CD8-positive, alpha-beta memory T cell (primary cell): ENCODE measurements at regions not wholly inside any gene's neighbourhood (a gene's known extent, or its start where the extent isn't known, plus 50 kb on each side); places are given as distances from the start of the nearest gene placed in this dataset.

ENCODE experiments used
- CTCF ChIA-PET: fragments of 350-600 bp; sonication (Branson Sonifier 250); formaldehyde crosslinking; loops from one replicate; lab custom pipeline; 2021; ENCODE audit warnings: antibody characterized with exemption; lab: Charles Lee
- POLR2A ChIA-PET: fragments of 350-600 bp; sonication (Branson Sonifier 250); formaldehyde crosslinking; loops from one replicate; lab custom pipeline; 2021; ENCODE audit warnings: antibody characterized with exemption; lab: Charles Lee
- DNase-seq, 5 donors: peaks; one replicate each; pipeline versions ENCODE4 v3.0.0 to v3.0.0-alpha.2; 2020 to 2022; ENCODE audit warnings: mixed read lengths in 1 of 5
- H3K27ac ChIP-seq: one replicate; pipeline ENCODE4 v1.7.0; 2013; ENCODE audit warnings: low read depth, mild to moderate bottlenecking, low read length, moderate library complexity
- H3K27me3 ChIP-seq: 2 replicates; pipeline ENCODE4 v1.7.0; 2013; ENCODE audit warnings: low read length, mild to moderate bottlenecking; ENCODE audit not compliant: insufficient read depth, poor library complexity, severe bottlenecking
- H3K36me3 ChIP-seq: 2 replicates; pipeline ENCODE4 v1.7.0; 2013; ENCODE audit warnings: mild to moderate bottlenecking, low read length, moderate library complexity; ENCODE audit not compliant: insufficient read depth
- H3K4me1 ChIP-seq: 2 replicates; pipeline ENCODE4 v1.7.0; 2013; ENCODE audit warnings: mild to moderate bottlenecking, low read length, moderate library complexity; ENCODE audit not compliant: insufficient read depth
- H3K4me3 ChIP-seq: 2 replicates; pipeline ENCODE4 v1.7.0; 2013; ENCODE audit warnings: mild to moderate bottlenecking, low read length
- H3K9me3 ChIP-seq: 2 replicates; pipeline ENCODE4 v1.7.0; 2013; ENCODE audit warnings: mild to moderate bottlenecking, low read length
- H3K27ac Mint-ChIP-seq, 8 donors: one replicate each; pipeline ENCODE4 v1.8.0; 2020 to 2021; ENCODE audit warnings: mixed read lengths in 8 of 8, mild to moderate bottlenecking in 6 of 8, inconsistent platforms in 3 of 8, moderate library complexity in 3 of 8
- H3K27me3 Mint-ChIP-seq, 2 donors: one replicate each; pipeline ENCODE4 v1.8.0; 2020 to 2021; ENCODE audit warnings: mixed read lengths in 2 of 2, mild to moderate bottlenecking in 1 of 2, moderate library complexity in 1 of 2
- H3K36me3 Mint-ChIP-seq, 3 donors: one replicate each; pipeline ENCODE4 v1.8.0; 2020 to 2021; ENCODE audit warnings: mixed read lengths in 3 of 3, inconsistent platforms in 1 of 3, mild to moderate bottlenecking in 1 of 3
- H3K4me1 Mint-ChIP-seq, 3 donors: one replicate each; pipeline ENCODE4 v1.8.0; 2020 to 2021; ENCODE audit warnings: mixed read lengths in 3 of 3, inconsistent platforms in 1 of 3, mild to moderate bottlenecking in 1 of 3
- H3K4me3 Mint-ChIP-seq, 7 donors: one replicate each; pipeline ENCODE4 v1.8.0; 2020 to 2021; ENCODE audit warnings: mixed read lengths in 7 of 7, mild to moderate bottlenecking in 6 of 7, moderate library complexity in 4 of 7, inconsistent platforms in 2 of 7
- H3K9me3 Mint-ChIP-seq, 5 donors: one replicate each; pipeline ENCODE4 v1.8.0; 2020 to 2022; ENCODE audit warnings: mixed read lengths in 5 of 5, mild to moderate bottlenecking in 3 of 5, moderate library complexity in 2 of 5, inconsistent platforms in 1 of 5

GRCh38 chr1:222263791-222264190 lies 284.1 kb downstream of the HHIPL2 start:
- no peak overlapping the region for H3K4me3 ChIP-seq
- peaks cover 1 to 9% of the 10 kb centered on the region in 2 donors for H3K27me3 Mint-ChIP-seq
- no peaks in the 10 kb centered on the region for H3K4me1 ChIP-seq
- no peak overlapping the region for H3K27ac ChIP-seq
- peak in 1 of 5 donors; percentile 8 for DNase-seq
- no peaks in the 10 kb centered on the region for H3K4me1 Mint-ChIP-seq
- H3K36me3 Mint-ChIP-seq = no peaks in the 10 kb centered on the region
- no peaks in the 10 kb centered on the region for H3K36me3 ChIP-seq
- no peaks in the 10 kb centered on the region for H3K9me3 ChIP-seq
- H3K9me3 Mint-ChIP-seq = no peaks in the 10 kb centered on the region
- no peak overlapping the region for H3K27ac Mint-ChIP-seq
- no peak overlapping the region for H3K4me3 Mint-ChIP-seq
- CTCF ChIA-PET = no interaction called here
- POLR2A ChIA-PET = no interaction called here
- no peaks in the 10 kb centered on the region for H3K27me3 ChIP-seq

GRCh38 chr1:222257027-222257426 lies 290.9 kb downstream of the HHIPL2 start:
- Histone ChIP-seq H3K4me3 (no peak overlapping the region), H3K4me1 (no peaks in the 10 kb centered on the region), H3K27me3 (no peaks in the 10 kb centered on the region), H3K27ac (no peak overlapping the region), H3K9me3 (no peaks in the 10 kb centered on the region), H3K36me3 (no peaks in the 10 kb centered on the region)
- H3K4me1 Mint-ChIP-seq = peaks cover 0 to 4% (median 0%) of the 10 kb centered on the region in 3 donors
- no peak overlapping the region for H3K27ac Mint-ChIP-seq
- CTCF ChIA-PET = no interaction called here
- no peaks in the 10 kb centered on the region for H3K9me3 Mint-ChIP-seq
- H3K4me3 Mint-ChIP-seq = no peak overlapping the region
- POLR2A ChIA-PET = no interaction called here
- H3K36me3 Mint-ChIP-seq = no peaks in the 10 kb centered on the region
- peaks cover 3 to 13% of the 10 kb centered on the region in 2 donors for H3K27me3 Mint-ChIP-seq
- no peak for DNase-seq

- Mint-ChIP-seq H3K27me3 (peaks cover 3 to 13% of the 10 kb centered on the region in 2 donors), H3K4me3 (no peak overlapping the region), H3K27ac (no peak overlapping the region), H3K4me1 (peaks cover 0 to 5% (median 0%) of the 10 kb centered on the region in 3 donors), H3K9me3 (no peaks in the 10 kb centered on the region), H3K36me3 (no peaks in the 10 kb centered on the region)
- DNase-seq = no peak
- no peaks in the 10 kb centered on the region for H3K27me3 ChIP-seq
- ChIA-PET POLR2A (no interaction called here), CTCF (no interaction called here)
- no peaks in the 10 kb centered on the region for H3K9me3 ChIP-seq
- H3K4me3 ChIP-seq = no peak overlapping the region
- H3K36me3 ChIP-seq = no peaks in the 10 kb centered on the region
- H3K27ac ChIP-seq = no peak overlapping the region
- no peaks in the 10 kb centered on the region for H3K4me1 ChIP-seq
Measured at GRCh38 chr1:222256058-222256457, 291.8 kb downstream of the HHIPL2 start.

GRCh38 chr1:222252788-222253187 lies 295.1 kb downstream of the HHIPL2 start:
- Histone ChIP-seq H3K27me3 (no peaks in the 10 kb centered on the region), H3K9me3 (no peaks in the 10 kb centered on the region), H3K4me1 (no peaks in the 10 kb centered on the region), H3K4me3 (no peak overlapping the region), H3K27ac (no peak overlapping the region), H3K36me3 (no peaks in the 10 kb centered on the region)
- no peak overlapping the region for H3K4me3 Mint-ChIP-seq
- peaks cover 0 to 5% (median 0%) of the 10 kb centered on the region in 3 donors for H3K4me1 Mint-ChIP-seq
- POLR2A ChIA-PET = no interaction called here
- no peaks in the 10 kb centered on the region for H3K9me3 Mint-ChIP-seq
- no peaks in the 10 kb centered on the region for H3K36me3 Mint-ChIP-seq
- no peak overlapping the region for H3K27ac Mint-ChIP-seq
- no peak for DNase-seq
- peaks cover 3 to 8% of the 10 kb centered on the region in 2 donors for H3K27me3 Mint-ChIP-seq
- CTCF ChIA-PET = no interaction called here

- CTCF ChIA-PET = no interaction called here
- H3K27ac ChIP-seq = no peak overlapping the region
- peaks cover 0 to 5% (median 0%) of the 10 kb centered on the region in 3 donors for H3K4me1 Mint-ChIP-seq
- no peak overlapping the region for H3K27ac Mint-ChIP-seq
- H3K27me3 Mint-ChIP-seq = peaks cover 3 to 8% of the 10 kb centered on the region in 2 donors
- DNase-seq = no peak
- H3K4me1 ChIP-seq = no peaks in the 10 kb centered on the region
- no peak overlapping the region for H3K4me3 ChIP-seq
- no peaks in the 10 kb centered on the region for H3K36me3 ChIP-seq
- H3K36me3 Mint-ChIP-seq = no peaks in the 10 kb centered on the region
- no peaks in the 10 kb centered on the region for H3K27me3 ChIP-seq
- POLR2A ChIA-PET = no interaction called here
- no peaks in the 10 kb centered on the region for H3K9me3 Mint-ChIP-seq
- no peak overlapping the region for H3K4me3 Mint-ChIP-seq
- no peaks in the 10 kb centered on the region for H3K9me3 ChIP-seq
Measured at GRCh38 chr1:222251847-222252246, 296.1 kb downstream of the HHIPL2 start.

GRCh38 chr1:222250376-222250775 lies 297.5 kb downstream of the HHIPL2 start:
- no peaks in the 10 kb centered on the region for H3K4me1 ChIP-seq
- ChIA-PET CTCF (no interaction called here), POLR2A (no interaction called here)
- no peak overlapping the region for H3K27ac ChIP-seq
- no peaks in the 10 kb centered on the region for H3K9me3 ChIP-seq
- Mint-ChIP-seq H3K27me3 (peaks cover 3 to 5% of the 10 kb centered on the region in 2 donors), H3K9me3 (no peaks in the 10 kb centered on the region), H3K4me3 (no peak overlapping the region), H3K4me1 (peaks cover 0 to 5% (median 0%) of the 10 kb centered on the region in 3 donors), H3K27ac (no peak overlapping the region), H3K36me3 (no peaks in the 10 kb centered on the region)
- no peak overlapping the region for H3K4me3 ChIP-seq
- no peaks in the 10 kb centered on the region for H3K36me3 ChIP-seq
- no peaks in the 10 kb centered on the region for H3K27me3 ChIP-seq
- no peak for DNase-seq

- no peaks in the 10 kb centered on the region for H3K36me3 ChIP-seq
- Mint-ChIP-seq H3K9me3 (no peaks in the 10 kb centered on the region), H3K27ac (no peak overlapping the region), H3K4me3 (no peak overlapping the region), H3K36me3 (no peaks in the 10 kb centered on the region), H3K4me1 (peaks cover 0 to 5% (median 0%) of the 10 kb centered on the region in 3 donors), H3K27me3 (peaks cover 0 to 3% of the 10 kb centered on the region in 2 donors)
- no peak overlapping the region for H3K4me3 ChIP-seq
- no peaks in the 10 kb centered on the region for H3K4me1 ChIP-seq
- ChIA-PET CTCF (no interaction called here), POLR2A (no interaction called here)
- no peaks in the 10 kb centered on the region for H3K27me3 ChIP-seq
- H3K9me3 ChIP-seq = no peaks in the 10 kb centered on the region
- no peak overlapping the region for H3K27ac ChIP-seq
- no peak for DNase-seq
Measured at GRCh38 chr1:222247811-222248310, 300.0 kb downstream of the HHIPL2 start.

- Mint-ChIP-seq H3K9me3 (no peaks in the 10 kb centered on the region), H3K27me3 (peaks cover 0 to 4% of the 10 kb centered on the region in 2 donors), H3K27ac (no peak overlapping the region), H3K36me3 (no peaks in the 10 kb centered on the region), H3K4me1 (peaks cover 0 to 2% (median 0%) of the 10 kb centered on the region in 3 donors), H3K4me3 (no peak overlapping the region)
- Histone ChIP-seq H3K9me3 (no peaks in the 10 kb centered on the region), H3K36me3 (no peaks in the 10 kb centered on the region), H3K27me3 (no peaks in the 10 kb centered on the region), H3K4me3 (no peak overlapping the region), H3K4me1 (no peaks in the 10 kb centered on the region), H3K27ac (no peak overlapping the region)
- no peak for DNase-seq
- ChIA-PET CTCF (no interaction called here), POLR2A (no interaction called here)
Measured at GRCh38 chr1:222247081-222247480, 300.8 kb downstream of the HHIPL2 start.
